ENCODE measurements at regions not wholly inside any gene's neighbourhood (a gene's known extent, or its start where the extent isn't known, plus 50 kb on each side); places are given as distances from the start of the nearest gene placed in this dataset.
"Not testable (repeated sequence)": the region's sequence is repeated elsewhere in the genome, so short reads cannot be mapped to it uniquely, and the experiment has no call there.

DNA sequence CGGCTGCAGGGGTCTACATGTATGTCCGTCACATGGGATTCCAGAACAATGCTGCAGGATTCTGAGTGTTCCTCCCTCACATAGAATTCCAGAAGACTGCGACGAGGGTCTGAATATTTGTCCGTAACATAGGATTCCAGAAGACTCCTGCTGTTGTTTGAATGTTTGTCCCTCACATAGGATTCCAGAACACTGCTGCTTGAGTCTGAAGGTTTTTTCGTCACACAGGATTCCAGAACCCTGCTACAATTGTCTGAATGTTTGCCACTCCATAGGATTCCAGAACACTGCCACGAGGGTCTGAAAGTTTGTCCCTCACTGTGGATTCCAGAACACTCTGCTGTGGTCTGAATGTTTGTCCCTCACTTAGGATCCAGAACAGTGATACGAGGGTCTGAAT lies 217.5 kb downstream of the FOXD4L6 start:
- FAIRE-seq; DNase-seq (ENCODE audit: insufficient read length, low spot score): not testable (repeated sequence)

DNA sequence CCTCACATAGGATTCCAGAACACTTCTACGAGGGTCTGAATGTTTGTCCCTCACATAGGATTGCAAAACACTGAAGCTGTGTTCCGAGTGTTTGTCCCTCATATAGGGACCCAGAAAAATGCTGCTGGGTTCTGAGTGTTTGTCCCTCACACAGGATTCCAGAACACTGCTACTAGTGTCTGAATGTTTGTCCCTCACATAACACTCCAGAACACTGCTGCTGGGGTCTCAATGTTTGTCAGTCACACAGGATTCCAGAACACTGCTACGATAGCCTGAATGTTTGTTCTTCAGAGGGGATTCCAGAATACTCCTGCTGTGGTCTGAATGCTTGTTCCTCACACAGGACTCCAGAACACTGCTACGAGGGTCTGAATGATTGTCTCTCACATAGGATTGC lies 218.7 kb downstream of the FOXD4L6 start:
- no peak for FAIRE-seq

DNA sequence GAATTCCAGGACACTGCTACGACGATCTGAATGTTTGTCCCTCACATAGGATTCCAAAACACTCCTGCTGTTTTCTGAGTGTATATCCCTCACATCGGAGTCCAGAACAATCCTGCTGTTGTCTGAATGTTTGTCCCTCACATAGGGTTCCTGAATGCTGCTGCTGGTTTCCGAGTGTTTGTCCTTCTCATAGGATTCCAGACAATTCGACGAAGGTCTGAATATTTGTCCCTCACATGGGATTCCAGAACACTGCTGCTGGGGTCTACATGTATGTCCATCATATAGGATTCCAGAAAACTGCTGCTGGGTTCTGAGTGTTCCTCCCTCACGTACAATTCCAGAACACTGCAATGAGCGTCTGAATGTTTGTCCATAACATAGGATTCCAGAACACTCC lies 219.4 kb downstream of the FOXD4L6 start:
- not testable (repeated sequence) for DNase-seq (ENCODE audit: insufficient read length, low spot score); FAIRE-seq

More for the DNA sequence above, 218.7 kb downstream of the FOXD4L6 start:
- no peak for DNase-seq (ENCODE audit: insufficient read length, low spot score)

DNA sequence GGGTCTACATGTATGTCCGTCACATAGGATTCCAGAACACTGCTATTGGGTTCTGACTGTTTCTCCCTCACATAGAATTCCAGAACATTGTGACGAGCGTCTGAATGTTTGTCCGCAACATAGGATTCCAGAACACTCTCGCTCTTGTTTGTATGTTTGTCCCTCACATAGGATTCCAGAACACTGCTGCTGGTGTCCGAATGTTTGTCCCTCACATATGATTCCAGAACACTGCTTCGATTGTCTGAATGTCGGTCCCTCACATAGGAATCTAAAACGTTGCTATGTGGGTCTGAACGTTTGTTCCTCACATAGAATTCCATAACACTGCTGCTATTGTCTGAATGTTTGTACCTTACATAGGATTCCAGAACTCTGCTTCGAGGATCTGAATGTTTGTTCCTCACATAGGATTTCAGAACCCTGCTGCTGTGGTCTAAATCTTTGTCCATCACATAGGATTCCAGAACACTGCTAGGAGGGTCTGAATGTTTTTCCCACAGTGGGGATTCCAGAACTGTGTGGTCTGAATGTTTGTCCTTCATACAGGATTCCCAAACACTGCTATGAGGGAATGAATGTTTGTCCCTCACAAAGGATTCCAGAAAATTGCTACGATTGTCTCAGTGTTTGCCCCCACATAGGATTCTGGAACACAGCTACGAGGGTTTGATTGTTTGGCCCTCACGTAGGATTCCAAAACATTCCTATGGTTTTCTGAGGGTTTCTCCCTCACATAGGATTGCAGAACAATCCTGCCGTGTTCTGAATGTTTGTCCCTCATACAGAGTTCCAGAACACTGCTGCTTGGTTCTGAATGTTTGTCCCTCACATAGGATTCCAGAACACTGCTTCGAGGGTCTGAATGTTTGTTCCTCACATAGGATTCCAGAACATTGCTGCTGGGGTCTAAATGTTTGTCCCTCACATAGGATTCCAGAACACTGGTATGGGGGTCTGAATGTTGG lies 220.5 kb downstream of the FOXD4L6 start:
- no peak for FAIRE-seq
- DNase-seq (ENCODE audit: insufficient read length, low spot score): no peak

DNA sequence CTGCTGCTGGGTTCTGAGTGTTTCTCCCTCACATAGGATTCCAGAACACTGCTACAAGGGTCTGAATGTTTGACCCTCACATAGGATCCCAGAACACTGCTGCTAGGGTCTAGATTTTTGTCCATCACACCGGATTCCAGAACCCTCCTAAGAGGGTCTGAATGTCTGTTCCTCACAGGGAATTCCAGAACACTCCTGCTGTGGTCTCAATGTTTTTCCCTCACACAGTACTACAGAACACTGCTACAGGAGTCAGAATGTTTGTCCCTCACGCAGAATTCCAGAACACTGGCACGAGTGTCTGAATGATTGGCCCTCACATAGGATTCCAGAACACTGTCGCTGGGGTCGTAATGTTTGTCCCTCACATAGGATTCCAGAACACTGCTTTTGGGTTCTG lies 221.6 kb downstream of the FOXD4L6 start:
- FAIRE-seq; DNase-seq (ENCODE audit: insufficient read length, low spot score): not testable (repeated sequence)

DNA sequence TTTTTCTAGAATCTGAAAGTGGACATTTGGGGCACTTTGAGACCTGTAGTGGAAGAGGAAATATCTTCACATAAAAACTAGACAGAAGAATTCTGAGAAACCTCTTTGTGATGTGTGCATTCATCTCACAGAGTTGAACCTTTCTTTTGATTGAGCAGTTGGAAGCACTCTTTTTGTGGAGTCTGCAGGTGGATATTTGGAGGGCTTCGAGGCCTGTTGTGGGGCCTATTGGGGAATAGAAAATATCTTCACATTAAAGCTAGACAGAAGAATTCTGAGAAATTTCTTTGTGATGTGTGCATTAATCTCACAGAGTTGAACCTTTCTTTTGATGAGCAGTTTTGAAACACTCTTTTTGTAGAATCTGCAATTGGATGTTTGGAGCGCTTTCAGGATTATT lies 236.2 kb downstream of the FOXD4L6 start:
- DNase-seq (ENCODE audit: insufficient read length, low spot score); FAIRE-seq: not testable (repeated sequence)

DNA sequence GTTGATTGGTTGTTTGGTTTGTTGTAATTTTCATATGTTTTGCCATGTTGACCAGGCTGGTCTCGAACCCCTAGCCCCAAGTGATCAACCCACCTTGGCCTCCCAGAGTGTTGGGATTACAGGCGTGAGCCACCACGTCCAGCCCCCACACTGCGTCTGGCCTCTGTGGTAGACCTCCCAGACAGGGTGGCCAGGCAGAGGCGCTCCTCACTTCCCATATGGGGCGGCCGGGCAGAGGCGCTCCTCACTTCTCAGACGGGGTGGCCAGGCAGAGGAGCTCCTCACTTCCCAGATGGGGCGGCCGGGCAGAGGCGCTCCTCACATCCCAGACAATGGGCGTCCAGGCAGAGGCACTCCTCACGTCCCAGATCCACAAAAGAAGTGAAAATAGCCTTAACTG lies 242.6 kb downstream of the FOXD4L6 start:
- not testable (repeated sequence) for DNase-seq (ENCODE audit: insufficient read length, low spot score); FAIRE-seq

DNA sequence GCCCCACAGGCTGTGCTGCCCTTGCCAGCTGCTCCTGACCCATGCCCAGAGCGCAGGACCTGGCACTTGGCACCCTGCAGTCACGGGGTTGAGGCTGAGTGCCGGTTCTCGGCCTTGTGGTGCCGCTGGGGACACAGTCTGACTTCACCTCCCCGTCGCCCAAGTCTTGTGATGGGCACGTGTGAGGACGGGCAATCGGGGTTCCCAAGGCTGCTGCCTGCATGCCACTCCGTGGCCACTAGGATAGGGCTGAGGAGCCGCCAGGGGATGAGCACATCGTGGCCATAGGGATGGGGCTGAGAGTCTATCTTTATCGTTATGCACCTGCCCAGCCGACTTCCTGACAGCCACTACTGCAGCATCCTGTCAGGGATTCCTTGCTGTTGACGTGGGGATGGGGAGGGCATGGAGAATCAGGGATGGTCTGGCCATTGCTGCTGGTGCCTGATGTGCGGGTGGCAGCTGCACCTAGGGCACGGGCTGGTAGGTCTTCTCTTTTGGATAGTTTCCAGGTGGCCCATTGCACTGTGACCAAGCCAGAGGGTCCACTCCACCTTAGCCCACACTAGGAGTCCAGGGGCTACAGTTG lies 243.5 kb downstream of the FOXD4L6 start:
- DNase-seq (ENCODE audit: insufficient read length, low spot score); FAIRE-seq: not testable (repeated sequence)

DNA sequence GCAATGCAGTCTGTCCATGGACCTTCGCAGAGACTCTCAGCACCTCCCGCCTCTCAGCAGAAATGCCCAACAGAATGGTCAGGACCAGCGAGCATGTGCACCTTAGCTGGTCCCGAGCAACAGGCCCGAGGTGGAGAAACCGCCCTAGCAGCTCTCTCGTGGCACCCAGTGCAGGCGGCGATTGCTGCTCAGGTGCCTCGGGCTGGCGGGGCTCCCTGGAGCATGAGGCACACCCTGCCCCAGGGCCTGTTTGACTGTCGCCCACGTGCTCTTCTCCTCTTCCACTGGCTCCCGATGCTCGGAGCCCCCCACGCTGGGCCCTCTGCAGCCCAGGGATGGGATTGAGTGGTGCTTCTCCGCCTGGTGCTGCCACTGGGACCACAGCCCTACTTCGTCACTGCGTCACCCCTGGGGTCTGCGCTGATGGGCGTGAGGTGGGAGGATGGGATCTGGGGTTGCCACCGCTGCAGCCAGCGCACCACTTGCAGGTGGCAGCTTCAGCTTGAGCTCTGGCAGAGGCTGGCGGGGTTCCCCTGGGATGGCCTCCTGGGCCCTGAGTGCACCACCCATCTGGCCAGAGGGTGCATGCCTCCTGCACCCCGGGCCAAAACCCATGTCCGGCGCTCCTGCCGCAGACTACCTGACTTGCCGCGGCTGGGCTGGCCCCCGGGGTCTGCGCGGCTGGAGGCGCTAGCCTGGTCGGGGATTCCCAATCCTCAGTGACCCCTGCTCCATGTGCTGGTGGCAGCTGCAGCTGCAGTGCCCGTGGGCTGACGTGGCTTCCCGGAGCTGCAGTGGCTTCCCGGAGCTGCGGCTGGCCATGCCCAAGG lies 244.2 kb downstream of the FOXD4L6 start:
- FAIRE-seq: no peak

DNA sequence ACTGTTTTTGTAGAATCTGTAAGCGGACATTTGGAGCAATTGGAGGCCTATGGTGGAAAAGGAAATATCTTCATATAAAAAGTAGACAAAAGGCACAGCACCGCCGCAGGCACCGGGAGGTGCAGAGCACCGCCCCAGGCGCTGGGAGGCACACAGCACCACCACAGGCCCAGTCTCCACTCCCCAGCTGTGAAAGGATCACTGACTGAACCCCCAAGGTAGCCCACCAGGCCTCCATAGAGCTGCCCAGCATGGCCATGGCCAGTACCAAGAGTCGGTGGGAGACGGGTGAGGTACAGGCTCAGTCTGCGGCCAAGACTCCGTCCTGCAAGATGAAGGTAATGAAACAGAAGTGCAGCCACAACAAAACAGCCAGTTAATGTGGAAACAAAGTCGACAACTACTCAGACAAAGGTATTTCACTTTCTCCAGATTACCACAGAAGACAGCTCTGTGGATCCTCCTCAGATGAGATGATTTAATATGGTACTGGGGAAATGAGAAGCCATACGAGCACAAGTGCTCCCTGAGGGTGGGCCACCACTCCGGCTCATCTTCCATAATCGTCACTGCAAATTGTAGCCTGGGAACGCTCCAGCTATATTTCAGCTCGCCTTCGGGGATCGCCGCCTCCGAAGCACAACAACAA lies 244.9 kb downstream of the FOXD4L6 start:
- FAIRE-seq; DNase-seq (ENCODE audit: insufficient read length, low spot score): not testable (repeated sequence)

More for the DNA sequence above, 244.2 kb downstream of the FOXD4L6 start:
- no peak for DNase-seq (ENCODE audit: insufficient read length, low spot score)

DNA sequence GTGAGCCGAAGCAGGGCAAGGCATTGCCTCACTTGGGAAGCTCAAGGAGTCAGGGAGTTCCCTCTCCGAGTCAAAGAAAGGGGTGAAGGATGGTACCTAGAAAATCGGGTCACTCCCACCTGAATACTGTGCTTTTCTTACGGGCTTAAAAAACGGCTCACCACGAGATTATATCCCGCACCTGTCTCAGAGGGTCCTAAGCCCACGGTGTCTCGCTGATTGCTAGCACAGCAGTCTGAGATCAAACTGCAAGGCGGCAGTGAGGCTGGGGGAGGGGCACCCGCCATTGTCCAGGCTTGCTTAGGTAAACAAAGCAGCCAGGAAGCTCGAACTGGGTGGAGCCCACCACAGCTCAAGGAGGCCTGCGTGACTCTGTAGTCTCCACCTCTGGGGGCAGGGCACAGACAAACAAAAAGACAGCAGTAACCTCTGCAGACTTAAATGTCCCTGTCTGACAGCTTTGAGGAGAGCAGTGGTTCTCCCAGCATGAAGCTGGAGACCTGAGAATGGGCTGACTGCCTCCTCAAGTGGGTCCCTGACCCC lies 254.7 kb downstream of the FOXD4L6 start:
- not testable (repeated sequence) for FAIRE-seq

DNA sequence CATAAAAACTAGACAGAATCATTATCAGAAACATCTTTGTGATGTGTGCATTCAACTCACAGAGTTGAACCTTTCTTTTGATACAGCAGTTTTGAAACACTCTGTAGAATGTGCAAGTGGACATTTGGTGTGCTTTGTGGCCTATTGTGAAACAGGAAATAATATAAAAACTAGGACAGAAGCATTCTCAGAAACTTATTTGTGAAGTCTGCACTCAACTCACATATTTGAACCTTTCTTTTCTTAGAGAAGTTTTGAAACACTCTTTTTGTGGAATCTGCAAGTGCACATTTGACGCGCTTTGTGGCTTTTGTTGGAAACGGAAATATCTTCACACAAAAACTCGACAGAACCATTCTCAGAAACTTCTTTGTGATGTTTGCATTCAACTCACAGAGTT lies 260.0 kb downstream of the FOXD4L6 start:
- not testable (repeated sequence) for FAIRE-seq; DNase-seq (ENCODE audit: insufficient read length, low spot score)

More for the DNA sequence above, 254.7 kb downstream of the FOXD4L6 start:
- DNase-seq (ENCODE audit: insufficient read length, low spot score): not testable (repeated sequence)

Data from GM19239 (cell line).